ENCODE measurements at regions not wholly inside any gene's neighbourhood (a gene's known extent, or its start where the extent isn't known, plus 50 kb on each side); places are given as distances from the start of the nearest gene placed in this dataset.

GRCh38 chrX:119996600-119997524, 53.3 kb upstream of the NKAP start:
- no peak overlapping the region for H3K27ac Mint-ChIP-seq
- H3K4me1 Mint-ChIP-seq = peaks cover 7% of the 10 kb centered on the region; the same call in 2 of the 3 replicates
- H3K4me2 ChIP-seq = no peak overlapping the region
- no peak for ATAC-seq
- H4K20me1 ChIP-seq (replicated peaks; ENCODE audit: insufficient read depth) = 0 out of 2 replicates have a peak, but pooled peaks cover 3% of the 10 kb centered on the region
- peaks cover 4% of the 10 kb centered on the region; the same call in 2 of the 3 replicates for H3K9me3 Mint-ChIP-seq
- peaks cover 99% of the 10 kb centered on the region for H3K27me3 Mint-ChIP-seq (ENCODE audit: insufficient read depth, low read depth, poor library complexity)
- peaks cover 100% of the 10 kb centered on the region for H3K27me3 ChIP-seq (ENCODE audit: insufficient read depth)
- no peak overlapping the region for H3K27ac ChIP-seq (ENCODE audit: low read depth)
- H3K36me3 ChIP-seq (ENCODE audit: insufficient read depth) = no peaks in the 10 kb centered on the region
- H3K4me3 Mint-ChIP-seq = no peak overlapping the region
- H3K4me1 ChIP-seq (ENCODE audit: insufficient read depth) = no peaks in the 10 kb centered on the region; the same call in 1 of the 2 replicates
- H3K9me2 ChIP-seq (ENCODE audit: insufficient read depth) = no peaks in the 10 kb centered on the region
- H3K4me3 ChIP-seq = no peak overlapping the region
- no peak overlapping the region for H2AFZ ChIP-seq
- no peak for DNase-seq (ENCODE audit: low spot score)
- H3F3A ChIP-seq (replicated peaks; ENCODE audit: low read depth) = no peaks in the 10 kb centered on the region
- no peaks in the 10 kb centered on the region; the same call in 2 of the 3 replicates for H3K36me3 Mint-ChIP-seq (ENCODE audit: low read depth)
- TF ChIP-seq ZNF114 (CRISPR knock-in tag; IDR thresholded peaks at IDR 0.05) (no peak), EZH2 (IDR thresholded peaks at IDR 0.05; ENCODE audit: low read depth, unreplicated experiment) (no peak), CREB1 (CRISPR knock-in tag; IDR thresholded peaks at IDR 0.05; ENCODE audit: low read depth) (no peak), JUNB (IDR thresholded peaks at IDR 0.05; ENCODE audit: unreplicated experiment) (no peak), ZNF462 (CRISPR knock-in tag; IDR thresholded peaks at IDR 0.05) (no peak), STAT1 (IDR thresholded peaks at IDR 0.05; ENCODE audit: unreplicated experiment) (no peak), POLR2AphosphoS5 (IDR thresholded peaks at IDR 0.05; ENCODE audit: low read depth) (no peak), REST (IDR thresholded peaks at IDR 0.05; ENCODE audit: unreplicated experiment) (no peak), EZH2phosphoT487 (IDR thresholded peaks at IDR 0.05; ENCODE audit: unreplicated experiment) (no peak), CTCF (conservative IDR thresholded peaks at IDR 0.05; ENCODE audit: low read depth in 2 of 2) (no peak), NANOG (IDR thresholded peaks at IDR 0.05; ENCODE audit: borderline replicate concordance) (no peak)
- no peaks in the 10 kb centered on the region for H3K79me2 ChIP-seq (replicated peaks; ENCODE audit: insufficient read depth)
